IPS DF 4.7 (cell line): ENCODE measurements at regions not wholly inside any gene's neighbourhood (a gene's known extent, or its start where the extent isn't known, plus 50 kb on each side); places are given as distances from the start of the nearest gene placed in this dataset.

Source experiments
- DNase-seq: peaks from one replicate; pipeline ENCODE4 v3.0.0-alpha.2; 2013; ENCODE audit warnings: low spot score; ENCODE audit errors: extremely low read depth

- DNase-seq, result no peak
These were observed 58.1 kb downstream of the KLF4 start for GRCh38 chr9:107431461-107431860.

- no peak for DNase-seq
These were observed 59.5 kb downstream of the KLF4 start for GRCh38 chr9:107430071-107430470.

- no peak for DNase-seq
These were observed 63.4 kb downstream of the KLF4 start for GRCh38 chr9:107426126-107426525.

- DNase-seq, result peak; percentile 38
These were observed 64.2 kb downstream of the KLF4 start for GRCh38 chr9:107425101-107426025.

- DNase-seq, result no peak
These were observed 66.0 kb downstream of the KLF4 start for GRCh38 chr9:107423540-107423939.

GRCh38 chr9:107422189-107423185 is 67.1 kb downstream of the KLF4 start:
- DNase-seq, result peak; percentile 60

- DNase-seq, result no peak
These were observed 79.1 kb downstream of the KLF4 start for GRCh38 chr9:107410420-107410819.

- DNase-seq, result no peak
These were observed 79.8 kb downstream of the KLF4 start for GRCh38 chr9:107409581-107410389.

- DNase-seq, result no peak
These were observed 81.9 kb downstream of the KLF4 start for GRCh38 chr9:107407675-107408074.

GRCh38 chr9:107405511-107405910 is 84.1 kb downstream of the KLF4 start:
- DNase-seq, result no peak

- no peak for DNase-seq
These were observed 84.8 kb downstream of the KLF4 start for GRCh38 chr9:107404736-107405135.

- no peak for DNase-seq
These were observed 85.4 kb downstream of the KLF4 start for GRCh38 chr9:107404161-107404560.

- DNase-seq, result no peak
These were observed 92.2 kb downstream of the KLF4 start for GRCh38 chr9:107397076-107398044.

GRCh38 chr9:107394264-107394663 is 95.3 kb downstream of the KLF4 start:
- no peak for DNase-seq

GRCh38 chr9:107390778-107391177 is 98.8 kb downstream of the KLF4 start:
- DNase-seq, result no peak

- no peak for DNase-seq
These were observed 99.3 kb downstream of the KLF4 start for GRCh38 chr9:107390279-107390678.

- DNase-seq, result no peak
These were observed 99.9 kb downstream of the KLF4 start for GRCh38 chr9:107389617-107390071.

- no peak for DNase-seq
These were observed 100.7 kb downstream of the KLF4 start for GRCh38 chr9:107388890-107389289.

- no peak for DNase-seq
These were observed 102.2 kb downstream of the KLF4 start for GRCh38 chr9:107387409-107387808.

GRCh38 chr9:107386396-107386795 is 103.2 kb downstream of the KLF4 start:
- no peak for DNase-seq
